CD1c-positive myeloid dendritic cell (primary cell): ENCODE measurements at regions not wholly inside any gene's neighbourhood (a gene's known extent, or its start where the extent isn't known, plus 50 kb on each side); places are given as distances from the start of the nearest gene placed in this dataset.
"Not testable (repeated sequence)": the region's sequence is repeated elsewhere in the genome, so short reads cannot be mapped to it uniquely, and the experiment has no call there.

ENCODE experiments used
- DNase-seq: peaks from one replicate; pipeline ENCODE4 v3.0.0-alpha.2; 2016; ENCODE audit errors: extremely low spot score

DNA sequence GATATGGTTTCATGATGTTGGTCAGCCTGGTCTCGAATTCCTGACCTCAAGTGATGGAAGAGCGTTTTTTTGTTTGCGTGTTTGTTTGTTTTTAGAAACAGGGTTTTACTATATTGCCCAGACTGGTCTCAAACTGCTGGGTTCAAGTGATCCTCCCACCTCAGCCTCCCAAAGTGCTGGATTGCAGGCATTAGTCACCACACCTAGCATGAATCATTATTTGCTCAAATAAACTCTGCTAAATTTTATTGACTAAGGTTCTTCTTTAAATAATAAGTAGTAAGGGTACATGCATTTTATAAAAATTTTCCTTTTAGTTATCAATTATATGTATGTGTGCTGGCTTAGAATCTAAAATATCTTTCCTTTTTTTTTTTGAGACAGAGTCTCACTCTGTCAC is 52.9 kb downstream of the ZBTB9 start:
- DNase-seq = no peak

GRCh38 chr6:33508935-33509926 is 54.9 kb downstream of the ZBTB9 start:
- peak; percentile 70 for DNase-seq

DNA sequence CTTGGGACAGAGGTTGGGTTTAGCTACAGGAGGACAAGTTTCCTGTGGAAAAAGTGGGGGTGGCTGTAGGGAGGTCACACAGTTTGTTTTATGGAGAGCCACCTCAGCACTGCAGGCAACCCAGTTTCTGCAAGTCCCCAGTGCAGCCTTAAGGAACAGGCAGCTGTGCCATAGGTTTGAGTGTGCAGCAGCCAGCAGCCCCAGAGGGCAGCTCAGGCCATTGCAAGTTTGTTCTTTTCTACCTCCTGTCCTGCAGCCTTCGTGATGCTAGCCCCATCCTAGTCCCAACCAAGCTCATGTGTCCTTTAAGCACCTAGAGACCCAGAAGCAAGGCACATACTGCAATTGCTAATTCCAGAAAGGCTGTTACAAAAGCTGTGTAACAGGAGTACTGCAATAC is 58.8 kb downstream of the ZBTB9 start:
- no peak for DNase-seq

DNA sequence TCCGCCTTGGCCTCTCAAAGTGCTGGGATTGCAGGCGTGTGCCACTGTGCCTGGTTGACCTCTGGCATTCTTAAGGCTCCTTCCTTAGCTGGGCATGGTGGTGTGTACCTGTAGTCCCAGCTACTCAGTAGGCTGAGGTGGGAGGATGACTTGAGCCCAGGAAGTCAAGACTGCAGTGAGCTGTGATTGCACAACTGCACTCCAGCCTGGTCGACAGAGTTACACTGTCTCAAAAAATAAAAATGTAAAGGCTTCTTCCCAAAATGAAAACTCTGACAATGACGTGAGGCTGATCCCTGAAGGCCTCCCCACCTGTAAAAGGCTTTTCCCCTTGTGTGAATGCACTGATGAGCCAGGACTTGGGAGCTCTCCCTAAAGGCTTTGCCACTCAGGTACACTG is 62.4 kb downstream of the ZBTB9 start:
- DNase-seq = no peak

- not testable (repeated sequence) for DNase-seq
Observed at GRCh38 chr6:33520636-33521488, 59.2 kb downstream of the BAK1 start.

GRCh38 chr6:33521489-33522091 is 58.5 kb downstream of the BAK1 start:
- DNase-seq = no peak
